DND-41 (cell line): ENCODE measurements at regions not wholly inside any gene's neighbourhood (a gene's known extent, or its start where the extent isn't known, plus 50 kb on each side); places are given as distances from the start of the nearest gene placed in this dataset.

Source experiments
- ATAC-seq: fragments of 200-7000 bp; cut with Tn5 transposase; 3 replicates; pipeline ENCODE4 v1.9.1; 2021; ENCODE audit warnings: low read depth; ENCODE audit not compliant: insufficient read depth
- DNase-seq: peaks from one replicate; pipeline ENCODE4 v3.0.0-alpha.2; 2020
- H2AFZ ChIP-seq: 2 replicates; pipeline ENCODE4 v1.6.0; 2012; ENCODE audit warnings: low read depth, low read length
- H3K27ac ChIP-seq: 2 replicates; pipeline ENCODE4 v1.5.1; 2012; ENCODE audit warnings: low read length, inconsistent platforms
- H3K27me3 ChIP-seq: fragments of 200-600 bp; sonication (generic); 2 replicates; pipeline ENCODE4 v1.6.0; 2012; ENCODE audit warnings: low read length, mild to moderate bottlenecking, inconsistent platforms; ENCODE audit not compliant: insufficient read depth, poor library complexity
- H3K36me3 ChIP-seq: 2 replicates; pipeline ENCODE4 v1.5.1; 2012; ENCODE audit warnings: low read length, inconsistent platforms; ENCODE audit not compliant: insufficient read depth
- H3K4me1 ChIP-seq: 2 replicates; pipeline ENCODE4 v1.5.1; 2012; ENCODE audit warnings: mild to moderate bottlenecking, low read length; ENCODE audit not compliant: insufficient read depth
- H3K4me2 ChIP-seq: 2 replicates; pipeline ENCODE4 v1.6.0; 2012; ENCODE audit warnings: mild to moderate bottlenecking, moderate library complexity, low read length, inconsistent platforms; ENCODE audit not compliant: insufficient read depth
- H3K4me3 ChIP-seq, 2 experiments: fragments of 200-600 bp in 1 of 2; shearing (Covaris generic) in 1 of 2; 2 replicates each; pipeline ENCODE4 v1.5.1; 2012 to 2016; ENCODE audit warnings: inconsistent platforms in 2 of 2, low read length in 2 of 2, mild to moderate bottlenecking in 2 of 2, low read depth in 1 of 2, moderate library complexity in 1 of 2
- H3K79me2 ChIP-seq: 2 replicates; pipeline ENCODE4 v1.6.0; 2012; ENCODE audit warnings: low read length, inconsistent platforms; ENCODE audit not compliant: insufficient read depth
- H3K9ac ChIP-seq: 2 replicates; pipeline ENCODE4 v1.6.0; 2012; ENCODE audit warnings: low read depth, mild to moderate bottlenecking, inconsistent platforms, low read length, moderate library complexity
- H3K9me3 ChIP-seq: 2 replicates; pipeline ENCODE4 v1.5.1; 2012; ENCODE audit warnings: low read length, moderate library complexity, mild to moderate bottlenecking, inconsistent platforms; ENCODE audit not compliant: insufficient read depth, severe bottlenecking
- H4K20me1 ChIP-seq: 2 replicates; pipeline ENCODE4 v1.6.0; 2012; ENCODE audit warnings: low read length; ENCODE audit not compliant: insufficient read depth
- EZH2 ChIP-seq: IDR thresholded peaks from 3 replicates; pipeline ENCODE4 v1.6.1; 2012; ENCODE audit warnings: borderline replicate concordance, low read depth, mild to moderate bottlenecking, moderate library complexity, low read length, inconsistent platforms; ENCODE audit not compliant: severe bottlenecking
- TF ChIP-seq, protein P1 (sequence below): IDR thresholded peaks from 2 replicates; pipeline ENCODE4 v1.5.1; 2012; ENCODE audit warnings: borderline replicate concordance, low read length, moderate library complexity, mild to moderate bottlenecking; ENCODE audit not compliant: poor library complexity, severe bottlenecking; ENCODE audit errors: extremely low read depth

GRCh38 chr6:69589626-69590025 is 207.2 kb downstream of the LMBRD1 start:
- DNase-seq, result no peak
- TF ChIP-seq, protein P1, sequence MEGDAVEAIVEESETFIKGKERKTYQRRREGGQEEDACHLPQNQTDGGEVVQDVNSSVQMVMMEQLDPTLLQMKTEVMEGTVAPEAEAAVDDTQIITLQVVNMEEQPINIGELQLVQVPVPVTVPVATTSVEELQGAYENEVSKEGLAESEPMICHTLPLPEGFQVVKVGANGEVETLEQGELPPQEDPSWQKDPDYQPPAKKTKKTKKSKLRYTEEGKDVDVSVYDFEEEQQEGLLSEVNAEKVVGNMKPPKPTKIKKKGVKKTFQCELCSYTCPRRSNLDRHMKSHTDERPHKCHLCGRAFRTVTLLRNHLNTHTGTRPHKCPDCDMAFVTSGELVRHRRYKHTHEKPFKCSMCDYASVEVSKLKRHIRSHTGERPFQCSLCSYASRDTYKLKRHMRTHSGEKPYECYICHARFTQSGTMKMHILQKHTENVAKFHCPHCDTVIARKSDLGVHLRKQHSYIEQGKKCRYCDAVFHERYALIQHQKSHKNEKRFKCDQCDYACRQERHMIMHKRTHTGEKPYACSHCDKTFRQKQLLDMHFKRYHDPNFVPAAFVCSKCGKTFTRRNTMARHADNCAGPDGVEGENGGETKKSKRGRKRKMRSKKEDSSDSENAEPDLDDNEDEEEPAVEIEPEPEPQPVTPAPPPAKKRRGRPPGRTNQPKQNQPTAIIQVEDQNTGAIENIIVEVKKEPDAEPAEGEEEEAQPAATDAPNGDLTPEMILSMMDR, result no peak
- TF ChIP-seq EZH2, result no peak
- Histone ChIP-seq H3K4me1 (peaks cover 9% of the 10 kb centered on the region), H3K27ac (no peak overlapping the region), H3K36me3 (no peaks in the 10 kb centered on the region), H3K9ac (no peak overlapping the region), H3K4me2 (no peak overlapping the region), H4K20me1 (no peaks in the 10 kb centered on the region), H3K79me2 (no peaks in the 10 kb centered on the region), H3K4me3 (no peak overlapping the region), H3K27me3 (no peaks in the 10 kb centered on the region), H2AFZ (no peak overlapping the region), H3K9me3 (no peaks in the 10 kb centered on the region)
- ATAC-seq, result no peak

GRCh38 chr6:69584913-69585729 is 211.7 kb downstream of the LMBRD1 start:
- DNase-seq (no peak), ATAC-seq (peak; percentile 70)
- Histone ChIP-seq H3K27me3 (no peaks in the 10 kb centered on the region), H3K4me1 (peaks cover 9% of the 10 kb centered on the region), H3K9ac (no peak overlapping the region), H3K9me3 (no peaks in the 10 kb centered on the region), H3K27ac (no peak overlapping the region), H4K20me1 (no peaks in the 10 kb centered on the region), H2AFZ (peak overlapping the region; percentile 22; the same call in 1 of the 2 replicates), H3K4me2 (no peak overlapping the region), H3K4me3 (no peak overlapping the region), H3K36me3 (no peaks in the 10 kb centered on the region), H3K79me2 (no peaks in the 10 kb centered on the region)
- TF ChIP-seq, protein P1, result no peak
- no peak for TF ChIP-seq EZH2

DNA sequence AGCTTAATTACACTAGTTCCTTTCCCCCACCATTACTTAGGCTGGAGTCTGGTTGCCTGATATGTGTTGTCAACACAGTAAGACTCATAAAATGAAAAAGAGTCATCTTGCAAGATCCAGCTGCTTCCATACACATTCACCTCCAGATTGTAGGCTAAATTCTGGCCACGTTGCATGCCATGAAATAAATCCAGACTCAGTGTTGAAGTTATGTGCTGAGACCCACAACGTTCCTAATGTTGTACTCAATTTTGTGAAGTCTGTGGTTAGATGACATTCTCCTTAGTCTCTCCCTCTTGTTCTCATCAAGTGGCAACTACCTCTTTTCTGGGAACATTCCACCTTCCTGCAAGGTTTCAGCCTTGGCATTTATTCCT is 212.3 kb downstream of the LMBRD1 start:
- no peak overlapping the region for H2AFZ ChIP-seq
- no peak overlapping the region for H3K4me2 ChIP-seq
- no peak overlapping the region for H3K9ac ChIP-seq
- H3K4me3 ChIP-seq, result no peak overlapping the region
- no peaks in the 10 kb centered on the region for H3K36me3 ChIP-seq
- no peaks in the 10 kb centered on the region for H3K27me3 ChIP-seq
- no peaks in the 10 kb centered on the region for H4K20me1 ChIP-seq
- no peaks in the 10 kb centered on the region for H3K9me3 ChIP-seq
- TF ChIP-seq, protein P1, result no peak
- TF ChIP-seq EZH2, result no peak
- no peak overlapping the region for H3K27ac ChIP-seq
- DNase-seq (no peak), ATAC-seq (no peak)
- peaks cover 9% of the 10 kb centered on the region for H3K4me1 ChIP-seq
- H3K79me2 ChIP-seq, result no peaks in the 10 kb centered on the region
